NOMO-1 treated with dmso at 0.1 percent for 144 hours (cell line): ENCODE measurements at regions not wholly inside any gene's neighbourhood (a gene's known extent, or its start where the extent isn't known, plus 50 kb on each side); places are given as distances from the start of the nearest gene placed in this dataset.

ENCODE experiments used
- DNase-seq: peaks from one replicate; lab custom pipeline; 2025; ENCODE audit not compliant: unreplicated experiment; lab: John Stamatoyannopoulos, UW

GRCh38 chr11:23543651-23544222 is 683.5 kb upstream of the CCDC179 start:
- DNase-seq: no peak

GRCh38 chr11:23551706-23552105 is 691.4 kb upstream of the CCDC179 start:
- DNase-seq: no peak

- DNase-seq: no peak
Measured at GRCh38 chr11:23554002-23554401, 693.7 kb upstream of the CCDC179 start.

DNA sequence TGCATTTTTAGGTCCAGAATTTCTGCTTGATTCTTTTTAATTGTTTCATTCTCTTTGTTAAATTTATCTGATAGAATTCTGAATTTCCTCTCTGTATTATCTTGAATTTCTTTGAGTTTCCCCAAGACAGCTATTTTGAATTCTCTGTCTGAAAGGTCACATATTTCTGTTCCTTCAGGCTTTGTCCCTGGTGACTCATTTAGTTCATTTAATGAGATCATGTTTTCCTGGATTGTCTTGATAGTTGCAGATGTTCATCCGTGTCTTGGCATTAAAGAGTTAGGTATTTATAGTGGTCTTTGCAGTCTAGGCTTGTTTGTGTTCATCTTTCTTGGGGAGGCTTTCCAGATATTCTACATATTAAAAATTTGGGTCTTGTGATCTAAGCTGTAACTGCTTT is 694.8 kb upstream of the CCDC179 start:
- no peak for DNase-seq

DNA sequence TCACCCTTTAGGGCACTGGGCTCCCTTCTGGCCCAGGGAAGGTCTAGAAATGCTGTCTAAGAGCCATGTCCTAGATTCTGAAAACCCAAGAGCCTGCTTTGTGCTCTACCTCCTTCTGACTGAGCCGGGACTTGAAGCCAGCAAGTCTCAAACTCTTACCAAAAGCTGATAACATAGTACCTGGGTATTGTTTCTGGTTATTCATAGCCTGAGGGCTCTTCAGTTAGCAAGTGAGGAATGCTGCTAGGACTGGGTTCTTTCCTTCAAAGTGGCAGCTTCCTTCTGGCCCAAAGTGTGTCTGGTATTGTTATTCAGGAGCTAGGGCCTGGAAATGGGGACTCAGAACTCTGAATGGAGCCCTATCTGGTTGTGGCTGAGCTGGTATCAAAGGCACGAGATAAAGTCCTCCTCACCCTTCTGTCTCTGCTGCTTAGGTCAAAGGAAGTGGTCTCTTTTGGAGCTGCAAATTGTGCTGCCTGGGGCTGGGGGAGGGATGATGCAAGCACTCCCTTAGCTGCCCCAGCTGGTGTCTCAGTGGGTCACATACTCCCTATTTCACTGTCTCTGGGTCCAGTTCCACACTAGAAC is 696.0 kb upstream of the CCDC179 start:
- DNase-seq: no peak

DNA sequence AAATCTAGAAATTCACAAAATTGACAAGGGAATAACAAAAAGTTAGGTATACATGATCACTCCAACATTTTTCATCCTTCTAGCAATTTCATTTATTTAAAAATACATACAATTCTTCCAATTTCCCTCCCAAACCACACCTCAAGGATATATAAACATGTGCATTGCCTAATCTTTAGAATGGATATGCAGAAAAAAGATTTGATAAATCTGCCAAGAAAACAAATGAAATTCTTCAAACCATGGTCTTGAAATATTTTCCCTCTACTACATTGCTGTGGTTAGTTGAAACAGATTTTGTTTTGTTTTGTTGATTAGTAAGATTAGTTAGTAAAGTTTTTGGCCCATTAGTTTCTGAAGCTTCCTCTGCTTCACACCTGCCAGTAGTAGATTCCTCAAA is 703.3 kb upstream of the CCDC179 start:
- no peak for DNase-seq

- no peak for DNase-seq
Measured at GRCh38 chr11:23564370-23564769, 704.1 kb upstream of the CCDC179 start.

GRCh38 chr11:23569134-23569533 is 708.9 kb upstream of the CCDC179 start:
- DNase-seq: no peak

- no peak for DNase-seq
Measured at GRCh38 chr11:23569547-23569946, 709.3 kb upstream of the CCDC179 start.

- no peak for DNase-seq
Measured at GRCh38 chr11:23570828-23571227, 710.6 kb upstream of the CCDC179 start.

- DNase-seq: no peak
Measured at GRCh38 chr11:23573429-23573828, 713.2 kb upstream of the CCDC179 start.

- no peak for DNase-seq
Measured at GRCh38 chr11:23574149-23574548, 713.9 kb upstream of the CCDC179 start.

- DNase-seq: no peak
Measured at GRCh38 chr11:23577296-23577695, 717.0 kb upstream of the CCDC179 start.

- no peak for DNase-seq
Measured at GRCh38 chr11:23585416-23586104, 725.3 kb upstream of the CCDC179 start.

DNA sequence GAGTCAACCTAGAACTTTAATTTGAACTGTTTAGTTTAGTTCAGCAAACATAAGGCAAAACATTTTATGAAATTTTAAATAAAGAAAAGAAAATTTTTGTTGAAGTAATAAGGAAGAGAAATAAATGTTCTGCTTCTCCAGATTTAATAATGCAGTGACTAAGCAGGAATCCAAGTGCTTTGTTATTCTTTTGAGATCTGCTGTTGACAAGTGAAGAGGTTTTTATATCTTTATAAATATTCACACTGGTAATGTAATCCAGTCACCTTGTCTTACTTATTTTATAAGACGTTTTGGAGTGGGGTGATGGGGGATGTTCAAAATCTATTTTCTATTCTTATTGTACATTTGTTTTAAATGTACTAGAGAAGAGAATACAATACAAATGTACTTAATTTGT is 725.9 kb upstream of the CCDC179 start:
- no peak for DNase-seq

GRCh38 chr11:23590596-23591308 is 730.5 kb upstream of the CCDC179 start:
- DNase-seq: no peak

DNA sequence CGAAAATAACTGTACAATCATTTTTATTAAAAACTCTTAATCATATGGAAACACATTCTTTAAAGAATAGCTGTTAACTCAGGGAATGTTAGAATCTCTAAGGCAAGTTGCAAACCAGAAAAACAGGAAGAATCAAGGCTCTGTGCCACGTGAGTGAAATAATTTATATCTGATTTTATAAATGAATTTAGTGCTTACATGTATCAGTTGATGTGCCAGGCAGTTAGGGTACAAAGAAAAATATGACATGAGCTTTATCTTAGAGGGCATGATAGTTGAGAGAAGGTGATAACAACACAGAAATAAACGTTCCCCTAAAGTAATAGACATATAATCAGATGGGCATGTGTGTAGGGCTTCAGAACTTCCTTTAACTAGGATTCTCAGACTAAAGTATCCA is 734.5 kb upstream of the CCDC179 start:
- no peak for DNase-seq

DNA sequence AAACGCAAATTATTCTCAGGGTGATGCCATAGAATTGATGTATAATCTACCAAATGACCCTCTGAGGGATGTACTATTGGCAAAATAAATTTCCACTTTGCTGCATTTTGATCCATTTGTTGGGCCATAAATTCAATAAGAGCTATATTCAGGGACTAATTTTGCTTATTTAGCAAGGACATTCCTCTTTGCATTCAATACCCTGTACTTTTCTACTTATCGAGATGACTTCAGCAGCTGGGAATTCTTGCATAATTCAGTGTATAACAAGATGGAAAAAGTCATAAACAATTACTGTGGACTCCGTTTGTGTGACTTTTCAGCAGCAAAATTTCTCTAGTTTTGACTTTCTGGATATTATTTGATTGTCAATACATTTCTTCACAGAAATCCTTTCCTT is 744.7 kb upstream of the CCDC179 start:
- DNase-seq: no peak

- no peak for DNase-seq
Measured at GRCh38 chr11:23606191-23606590, 745.9 kb upstream of the CCDC179 start.

DNA sequence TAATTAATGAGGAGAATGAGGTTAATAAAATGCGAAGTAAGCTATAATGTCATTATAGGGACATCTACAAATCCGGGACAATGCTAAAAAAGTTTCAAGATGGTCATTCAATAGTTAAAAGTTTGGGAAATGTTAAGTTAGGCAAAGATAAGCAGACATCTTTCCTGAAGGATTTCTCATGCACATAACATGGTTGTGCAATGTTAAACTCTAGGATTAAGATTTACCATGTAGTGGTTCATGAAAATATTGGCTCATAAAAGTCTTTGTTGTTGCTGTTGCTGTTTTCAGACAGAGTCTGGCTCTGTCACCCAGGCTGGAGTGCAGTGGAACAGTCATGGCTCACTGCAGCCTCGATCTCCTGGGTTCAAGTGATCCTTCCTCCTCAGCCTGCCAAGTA is 751.5 kb upstream of the CCDC179 start:
- DNase-seq: no peak

DNA sequence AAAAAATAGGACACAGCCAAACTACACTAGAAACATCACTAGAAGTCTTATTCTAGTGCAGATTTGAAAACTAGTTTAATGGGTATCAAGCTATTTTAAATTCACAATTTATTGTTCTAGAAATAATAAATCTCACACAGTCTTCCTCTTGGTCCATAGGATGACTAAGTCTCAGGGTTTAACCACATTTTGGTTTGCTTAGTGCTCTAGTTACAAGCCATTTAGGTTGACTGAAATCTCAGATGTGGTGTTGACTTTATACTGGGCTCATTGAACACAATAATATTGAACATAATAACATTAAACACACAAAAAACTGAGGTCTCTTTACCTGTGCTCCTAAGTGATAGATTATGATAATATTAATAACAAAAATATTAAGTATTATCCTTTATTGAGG is 760.3 kb upstream of the CCDC179 start:
- no peak for DNase-seq

GRCh38 chr11:23632293-23632692 is 772.0 kb upstream of the CCDC179 start:
- no peak for DNase-seq
